OCI-LY1 (cell line): ENCODE measurements at regions not wholly inside any gene's neighbourhood (a gene's known extent, or its start where the extent isn't known, plus 50 kb on each side); places are given as distances from the start of the nearest gene placed in this dataset.

Source experiments
- H2AFZ ChIP-seq: fragments of 200-600 bp; sonication (generic), shearing (Covaris generic); 2 replicates; pipeline ENCODE4 v1.6.0; 2014; ENCODE audit warnings: antibody characterized with exemption, mild to moderate bottlenecking, low read length
- H3F3A ChIP-seq: fragments of 200-600 bp; sonication (generic), shearing (Covaris generic); 2 replicates; pipeline ENCODE4 v1.6.0; 2014; ENCODE audit warnings: mild to moderate bottlenecking, antibody characterized with exemption, low read length, moderate library complexity; ENCODE audit not compliant: insufficient read depth
- H3K27ac ChIP-seq: fragments of 200-600 bp; sonication (generic); 2 replicates; pipeline ENCODE4 v1.5.1; 2014; ENCODE audit warnings: low read length, mixed run types, mild to moderate bottlenecking, low read depth; ENCODE audit not compliant: poor library complexity, severe bottlenecking
- H3K27me3 ChIP-seq: fragments of 200-600 bp; sonication (generic); 2 replicates; pipeline ENCODE4 v1.6.0; 2014; ENCODE audit warnings: antibody characterized with exemption, mild to moderate bottlenecking, low read length, moderate library complexity; ENCODE audit not compliant: insufficient read depth
- H3K36me3 ChIP-seq: fragments of 200-600 bp; sonication (generic); 2 replicates; pipeline ENCODE4 v1.6.1; 2014; ENCODE audit warnings: mild to moderate bottlenecking, antibody characterized with exemption, low read length, moderate library complexity, mixed read lengths; ENCODE audit not compliant: insufficient read depth
- H3K4me1 ChIP-seq: fragments of 200-600 bp; sonication (generic); 2 replicates; pipeline ENCODE4 v1.5.1; 2014; ENCODE audit warnings: mild to moderate bottlenecking, low read length, moderate library complexity; ENCODE audit not compliant: insufficient read depth, severe bottlenecking
- H3K4me2 ChIP-seq: fragments of 200-600 bp; sonication (generic), shearing (Covaris generic); 2 replicates; pipeline ENCODE4 v1.6.1; 2014; ENCODE audit warnings: low read length
- H3K4me3 ChIP-seq: fragments of 200-600 bp; sonication (generic); 2 replicates; pipeline ENCODE4 v1.5.1; 2014; ENCODE audit warnings: low read length, low read depth, mild to moderate bottlenecking, mixed read lengths; ENCODE audit not compliant: poor library complexity, severe bottlenecking
- H3K79me2 ChIP-seq: fragments of 200-600 bp; shearing (Covaris generic); 2 replicates; pipeline ENCODE4 v1.6.1; 2016; ENCODE audit warnings: mixed run types, low read length, mixed read lengths; ENCODE audit not compliant: insufficient read depth
- H3K9ac ChIP-seq: fragments of 200-600 bp; sonication (generic), shearing (Covaris generic); 2 replicates; pipeline ENCODE4 v1.6.1; 2014; ENCODE audit warnings: mild to moderate bottlenecking, low read length, mixed read lengths
- H3K9me2 ChIP-seq: fragments of 200-600 bp; sonication (generic), shearing (Covaris generic); 2 replicates; pipeline ENCODE4 v1.6.1; 2014; ENCODE audit warnings: low read depth, mild to moderate bottlenecking, low read length, mixed read lengths
- H3K9me3 ChIP-seq: fragments of 200-600 bp; shearing (Covaris generic); 2 replicates; pipeline ENCODE4 v1.6.1; 2014; ENCODE audit warnings: low read length, mixed read lengths
- H4K20me1 ChIP-seq: fragments of 200-600 bp; sonication (generic), shearing (Covaris generic); 2 replicates; pipeline ENCODE4 v1.6.0; 2016; ENCODE audit warnings: mild to moderate bottlenecking, low read length; ENCODE audit not compliant: insufficient read depth
- CTCF ChIP-seq: fragments of 200-600 bp; sonication (generic), shearing (Covaris generic); IDR thresholded peaks from 2 replicates; pipeline ENCODE4 v1.5.1; 2017; ENCODE audit warnings: mild to moderate bottlenecking, antibody characterized with exemption, low read length, moderate library complexity, mixed read lengths
- EZH2 ChIP-seq: fragments of 200-600 bp; sonication (generic), shearing (Covaris generic); IDR thresholded peaks from 2 replicates; pipeline ENCODE4 v1.8.0; 2017; ENCODE audit warnings: borderline replicate concordance, mixed run types, mild to moderate bottlenecking, antibody characterized with exemption, low read length, moderate library complexity, mixed read lengths

GRCh38 chr22:48711031-48711431, 1116.6 kb downstream of the BRD1 start:
- no peak for TF ChIP-seq EZH2
- no peak for TF ChIP-seq CTCF
- H3F3A ChIP-seq: no peaks in the 10 kb centered on the region
- no peak overlapping the region for H2AFZ ChIP-seq
- H3K9me2 ChIP-seq: no peaks in the 10 kb centered on the region
- no peak overlapping the region for H3K9ac ChIP-seq
- no peak overlapping the region for H3K27ac ChIP-seq
- no peak overlapping the region for H3K4me2 ChIP-seq
- no peaks in the 10 kb centered on the region for H4K20me1 ChIP-seq
- no peaks in the 10 kb centered on the region for H3K79me2 ChIP-seq
- no peaks in the 10 kb centered on the region for H3K9me3 ChIP-seq
- no peaks in the 10 kb centered on the region for H3K4me1 ChIP-seq
- H3K36me3 ChIP-seq: no peaks in the 10 kb centered on the region
- no peaks in the 10 kb centered on the region for H3K27me3 ChIP-seq
- no peak overlapping the region for H3K4me3 ChIP-seq

- H3F3A ChIP-seq: no peaks in the 10 kb centered on the region
- H3K79me2 ChIP-seq: no peaks in the 10 kb centered on the region
- TF ChIP-seq CTCF: no peak
- no peak for TF ChIP-seq EZH2
- H3K27ac ChIP-seq: no peak overlapping the region
- no peaks in the 10 kb centered on the region for H3K9me2 ChIP-seq
- no peaks in the 10 kb centered on the region for H4K20me1 ChIP-seq
- H3K9me3 ChIP-seq: no peaks in the 10 kb centered on the region
- H3K4me2 ChIP-seq: no peak overlapping the region
- H3K27me3 ChIP-seq: no peaks in the 10 kb centered on the region
- no peaks in the 10 kb centered on the region for H3K4me1 ChIP-seq
- H3K4me3 ChIP-seq: no peak overlapping the region
- no peak overlapping the region for H3K9ac ChIP-seq
- no peak overlapping the region for H2AFZ ChIP-seq
- no peaks in the 10 kb centered on the region for H3K36me3 ChIP-seq
These were observed 1117.3 kb downstream of the BRD1 start for GRCh38 chr22:48710410-48710809.

- Histone ChIP-seq H3F3A (no peaks in the 10 kb centered on the region), H3K9me2 (no peaks in the 10 kb centered on the region), H3K9me3 (no peaks in the 10 kb centered on the region), H4K20me1 (no peaks in the 10 kb centered on the region), H3K4me3 (no peak overlapping the region), H3K79me2 (no peaks in the 10 kb centered on the region), H2AFZ (no peak overlapping the region), H3K36me3 (no peaks in the 10 kb centered on the region), H3K27ac (no peak overlapping the region), H3K4me1 (no peaks in the 10 kb centered on the region), H3K9ac (no peak overlapping the region), H3K27me3 (no peaks in the 10 kb centered on the region), H3K4me2 (no peak overlapping the region)
- TF ChIP-seq CTCF (no peak), EZH2 (no peak)
These were observed 1117.7 kb downstream of the BRD1 start for GRCh38 chr22:48709976-48710375.
